DMS 273 (cell line): ENCODE measurements at regions not wholly inside any gene's neighbourhood (a gene's known extent, or its start where the extent isn't known, plus 50 kb on each side); places are given as distances from the start of the nearest gene placed in this dataset.

Source experiments
- DNase-seq: peaks from one replicate; lab custom pipeline; 2025; ENCODE audit not compliant: unreplicated experiment; lab: John Stamatoyannopoulos, UW

DNA sequence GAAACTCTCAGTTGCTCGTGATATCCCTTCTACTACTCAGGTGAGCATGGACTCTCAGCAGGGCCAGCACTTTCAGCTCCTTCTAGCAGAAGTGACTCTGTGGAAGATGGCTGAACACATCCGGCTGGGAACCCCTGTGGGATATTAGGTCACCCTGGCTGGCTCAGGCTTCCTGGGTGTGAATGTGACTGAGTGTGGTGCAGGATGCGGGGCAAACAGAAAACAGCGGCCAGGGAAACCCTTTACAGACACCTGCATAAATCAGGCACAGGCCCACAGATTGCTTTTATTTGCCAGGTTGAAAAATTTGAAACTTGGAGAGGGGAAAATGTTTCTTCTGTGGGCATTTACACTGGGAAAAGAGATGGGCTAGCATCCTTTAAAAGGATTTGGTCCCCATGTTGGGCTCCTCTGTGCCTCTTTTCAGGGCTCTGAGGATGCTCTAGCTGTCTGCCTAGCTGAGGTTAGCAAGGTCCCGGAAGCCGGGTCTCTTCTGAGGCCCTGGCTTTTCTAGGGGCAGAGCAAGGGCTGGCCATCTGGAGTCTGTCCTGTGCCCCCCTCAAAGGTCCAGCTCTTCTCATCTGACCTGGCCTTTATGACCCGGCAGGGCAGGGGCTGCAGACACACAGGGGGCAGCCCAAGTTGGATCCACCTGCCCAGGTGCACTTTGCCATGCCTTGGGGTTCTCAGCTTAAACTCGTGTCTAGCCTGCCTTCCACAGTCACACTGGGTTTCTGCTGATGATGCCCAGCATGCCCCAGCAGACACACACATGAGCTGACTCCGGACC, 243.0 kb downstream of the SIPA1L2 start:
- no peak for DNase-seq

DNA sequence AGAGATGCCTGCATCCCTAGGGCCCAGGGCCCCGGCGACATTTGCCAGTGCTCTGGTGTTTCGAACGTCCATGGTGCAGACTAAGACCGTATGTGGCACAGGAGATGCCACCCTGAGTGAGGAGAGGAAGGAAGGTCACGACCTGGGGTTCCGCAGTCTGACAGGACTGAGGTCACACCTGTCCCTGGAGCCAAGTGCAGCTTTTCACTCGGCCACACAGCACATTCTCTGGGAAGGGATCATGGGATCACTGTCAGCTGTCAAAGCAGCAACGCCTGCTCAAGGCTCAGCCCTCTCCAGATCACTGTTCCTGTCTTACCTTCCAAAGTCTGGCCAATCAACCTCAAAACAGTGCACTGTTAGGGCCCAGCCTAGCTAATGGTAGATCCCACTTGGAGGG, 243.6 kb downstream of the SIPA1L2 start:
- DNase-seq, result no peak

DNA sequence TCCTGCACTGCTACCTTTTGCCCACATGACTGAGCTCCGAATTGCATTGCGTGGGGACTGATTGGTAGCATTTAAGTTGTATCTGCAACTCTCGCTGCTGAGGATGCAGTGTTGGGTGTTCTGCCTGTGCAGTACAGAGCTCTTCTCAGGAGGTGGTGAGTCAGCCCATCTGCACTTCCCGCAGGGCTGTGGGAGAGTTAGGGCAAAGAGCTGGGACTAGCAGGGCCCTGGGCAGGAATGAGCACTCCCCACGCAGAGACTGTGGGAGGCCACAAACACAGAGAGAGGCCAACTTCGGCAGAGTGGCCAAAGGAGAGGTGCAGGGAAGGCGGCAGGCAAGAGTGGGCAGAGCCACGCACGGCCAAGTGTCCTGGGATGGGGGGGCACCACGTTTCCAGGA, 244.7 kb downstream of the SIPA1L2 start:
- no peak for DNase-seq

DNA sequence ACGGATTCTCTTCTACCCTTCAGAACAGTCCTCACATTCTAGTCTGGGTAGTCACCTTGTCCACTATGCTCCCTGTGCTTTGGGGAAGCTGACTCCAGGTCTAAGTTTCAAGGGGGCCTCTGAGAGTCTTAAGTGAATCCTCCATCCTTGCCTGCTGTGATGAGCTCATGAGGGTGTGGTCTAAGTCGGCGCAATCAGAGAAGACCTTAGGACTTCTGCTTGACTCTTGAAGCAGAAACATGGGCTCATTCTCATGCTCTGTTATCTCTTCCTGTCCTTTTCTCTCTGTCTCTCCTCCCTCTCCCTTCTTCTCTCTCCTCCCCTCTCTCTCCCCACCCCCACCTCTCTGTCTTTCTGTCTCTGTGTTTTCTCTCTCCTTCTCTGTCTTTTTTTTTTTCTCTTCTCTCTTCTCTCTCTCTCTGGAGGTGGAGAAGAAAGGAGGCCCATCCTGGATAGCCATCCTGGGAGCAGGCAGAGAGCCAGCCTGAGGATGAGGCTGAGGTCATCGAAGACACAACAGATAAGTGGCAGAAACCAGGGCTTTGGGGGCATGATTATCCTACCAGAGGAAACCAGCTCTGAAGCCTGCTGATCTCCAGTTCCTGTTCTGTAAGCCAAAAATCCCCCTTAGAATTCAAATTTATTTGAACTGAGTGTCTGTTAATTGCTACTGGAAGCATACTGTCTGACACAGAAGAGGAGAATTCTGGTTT, 245.6 kb downstream of the SIPA1L2 start:
- DNase-seq, result no peak

DNA sequence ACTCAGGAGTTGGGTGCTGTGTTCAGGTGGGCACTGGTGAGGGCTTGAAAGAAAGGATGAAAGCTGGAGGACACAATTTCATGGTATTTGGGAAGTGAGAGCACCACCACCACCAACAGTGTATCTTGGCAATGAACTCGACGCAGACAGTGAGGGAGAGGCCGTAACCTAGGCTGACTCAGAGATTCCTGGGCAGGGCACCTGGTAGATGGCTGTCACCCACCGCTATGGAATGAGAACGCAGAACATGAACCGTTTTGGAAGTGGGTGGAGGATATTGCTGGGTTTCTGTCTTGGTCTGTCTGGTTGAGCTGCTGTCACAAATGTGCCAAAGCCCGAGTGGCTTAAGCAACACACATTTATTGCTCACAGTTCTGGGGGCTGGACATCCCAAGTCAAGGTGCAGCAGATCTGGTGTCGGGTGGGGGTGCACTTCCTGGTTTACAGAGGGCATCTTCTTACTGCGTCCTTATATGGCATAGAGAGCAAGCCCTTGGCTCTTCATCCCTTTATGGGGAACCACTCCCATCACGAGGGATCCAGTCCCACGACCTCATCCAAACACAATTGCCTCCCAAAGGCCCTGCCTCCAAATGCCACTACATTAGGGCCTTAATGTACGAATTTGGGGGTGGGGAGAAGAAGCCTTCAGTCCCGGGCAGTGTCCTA, 246.3 kb downstream of the SIPA1L2 start:
- DNase-seq, result no peak

DNA sequence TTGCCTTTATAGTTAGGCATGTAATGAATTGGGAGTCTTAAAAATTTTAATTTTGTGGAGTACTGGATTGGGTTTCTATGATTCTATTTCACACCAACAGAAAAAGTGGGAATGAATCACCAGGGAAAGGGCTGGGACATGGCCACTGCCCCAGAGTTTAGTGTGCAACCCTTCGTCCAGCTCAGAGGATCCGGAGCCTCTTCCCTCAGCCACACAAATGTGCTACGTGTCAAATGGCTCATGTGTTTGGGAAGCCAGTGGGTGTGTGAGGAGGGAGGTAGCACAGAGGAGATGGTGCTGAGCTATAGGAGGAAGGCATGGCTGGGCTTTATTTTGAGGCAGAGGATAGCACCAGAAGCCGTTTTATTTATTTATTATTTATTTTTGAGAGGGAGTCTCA, 247.3 kb downstream of the SIPA1L2 start:
- DNase-seq, result no peak

DNA sequence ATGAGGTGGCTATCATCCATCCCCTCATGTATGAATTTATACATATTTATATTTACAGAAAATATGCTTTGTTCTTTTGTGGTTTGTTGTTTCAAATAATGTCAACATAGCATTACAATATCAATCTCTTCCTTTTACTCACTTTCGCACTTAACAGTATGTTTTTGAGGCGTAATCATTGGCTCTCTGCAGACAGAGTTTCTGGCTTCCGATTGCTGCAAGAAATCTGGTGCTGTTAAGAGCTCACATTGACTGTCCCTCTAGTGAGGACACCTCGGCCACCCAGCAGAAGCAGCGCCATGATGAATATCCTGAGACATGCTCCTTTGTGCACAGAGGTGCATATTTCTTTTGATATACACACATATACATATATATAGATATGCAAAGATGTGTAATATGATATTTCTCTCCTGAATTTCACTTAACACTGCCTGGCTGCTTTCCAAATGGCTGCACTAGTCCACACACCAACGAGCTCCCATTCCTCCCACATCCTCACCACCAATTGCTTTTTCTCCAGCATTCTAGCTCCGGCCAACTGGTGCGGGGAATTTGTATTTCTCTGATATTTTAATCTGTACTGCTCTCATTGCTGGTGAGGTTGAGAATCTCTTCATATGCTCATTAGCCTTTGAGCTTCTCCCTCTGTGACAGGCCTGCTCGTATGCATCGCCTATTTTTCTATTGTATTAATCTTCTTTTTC, 248.4 kb downstream of the SIPA1L2 start:
- DNase-seq, result peak; percentile 18

DNA sequence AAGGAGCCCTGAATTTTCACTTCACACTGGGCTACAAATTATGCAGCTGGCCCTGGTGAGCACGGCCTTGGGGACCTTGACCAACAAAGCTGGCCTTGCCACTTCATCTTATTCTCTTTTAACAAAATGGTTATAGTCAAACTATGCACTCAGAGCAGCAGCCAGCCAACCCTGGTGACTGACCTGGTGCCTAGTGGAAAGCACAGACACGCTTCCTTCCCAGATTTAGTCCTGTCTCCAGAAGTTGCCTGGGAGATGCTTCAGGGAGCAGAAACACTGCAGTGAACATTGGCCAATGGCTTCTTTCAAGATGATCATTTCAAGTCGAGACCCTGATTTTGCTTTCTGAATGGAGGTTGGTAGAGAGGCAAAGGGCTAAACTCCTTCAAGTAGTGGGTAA, 249.3 kb downstream of the SIPA1L2 start:
- no peak for DNase-seq

DNA sequence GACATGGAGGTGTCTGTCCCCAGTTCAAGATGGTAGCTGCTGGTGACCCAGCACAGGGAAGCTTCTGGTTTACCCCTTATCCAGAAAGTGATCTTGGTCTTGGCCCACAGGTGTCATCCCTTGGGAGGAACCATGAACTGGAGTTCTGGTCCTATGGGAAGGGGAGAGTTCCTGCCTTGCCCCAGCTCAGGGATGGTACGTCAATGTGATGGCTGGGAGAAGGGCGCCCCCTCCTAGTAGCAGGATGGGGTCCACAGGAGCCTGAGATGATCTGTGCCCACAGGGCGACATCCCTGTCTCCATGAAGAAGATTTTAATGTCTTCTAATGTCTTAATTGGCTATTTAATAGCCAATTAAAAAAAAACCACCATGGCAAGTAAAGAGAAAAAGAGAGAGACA, 249.8 kb downstream of the SIPA1L2 start:
- DNase-seq, result no peak

DNA sequence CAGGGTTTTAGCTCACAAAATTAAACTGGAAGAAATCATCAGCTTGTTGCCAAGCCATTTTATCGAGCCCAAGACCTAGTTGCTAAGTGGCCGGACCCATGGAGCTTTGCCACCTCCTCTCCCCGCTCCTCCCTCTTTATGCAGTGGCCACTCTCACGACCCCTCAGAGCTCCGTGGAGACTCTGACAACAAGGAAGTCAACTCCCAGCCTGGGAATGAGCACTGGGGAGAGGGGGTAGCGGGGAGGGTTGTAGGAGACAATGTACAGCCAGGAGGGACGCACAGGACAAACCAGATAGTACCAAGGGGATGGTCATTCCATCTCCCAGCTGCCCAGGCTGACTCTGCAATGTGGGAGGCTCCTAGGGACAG, 250.9 kb downstream of the SIPA1L2 start:
- DNase-seq, result no peak

DNA sequence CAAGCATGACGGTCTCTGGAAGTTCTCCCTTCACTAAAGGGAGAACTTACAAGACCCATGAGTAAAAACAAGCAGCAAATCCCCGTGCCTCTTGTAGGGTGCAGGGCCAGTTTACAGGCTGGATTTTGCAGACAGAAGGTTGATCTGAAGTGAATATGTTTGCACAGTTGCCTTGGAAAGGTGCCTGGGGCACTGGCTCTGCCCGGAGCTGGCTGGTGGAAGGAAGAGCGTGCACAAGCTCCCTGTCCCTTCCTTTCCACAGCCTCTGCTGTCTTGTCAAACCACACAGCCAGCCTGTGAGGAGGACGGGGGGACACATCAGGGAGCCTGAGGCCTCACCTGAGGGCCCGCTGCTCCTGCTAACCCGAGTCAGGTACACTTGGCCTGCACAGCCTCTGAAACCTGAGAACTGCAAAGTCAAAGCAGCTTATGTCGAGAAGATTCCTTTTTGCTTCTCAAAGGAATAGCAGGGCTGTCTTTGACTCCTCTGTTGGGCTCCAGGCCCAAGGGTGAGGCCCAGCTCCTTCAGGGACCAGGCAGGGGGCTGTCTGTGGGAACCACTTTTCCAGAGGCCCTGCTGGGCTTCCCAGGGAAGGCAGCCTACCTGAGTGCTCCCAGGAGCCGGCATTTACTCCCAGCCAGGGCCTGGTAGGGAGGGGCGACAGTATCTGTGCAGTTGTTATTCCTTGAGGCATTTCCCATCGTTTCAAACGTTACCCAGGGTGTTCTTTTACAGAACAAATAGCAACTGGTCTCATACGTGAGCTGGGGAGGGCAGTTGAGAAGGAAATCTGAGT, 251.5 kb downstream of the SIPA1L2 start:
- DNase-seq, result peak; percentile 62

DNA sequence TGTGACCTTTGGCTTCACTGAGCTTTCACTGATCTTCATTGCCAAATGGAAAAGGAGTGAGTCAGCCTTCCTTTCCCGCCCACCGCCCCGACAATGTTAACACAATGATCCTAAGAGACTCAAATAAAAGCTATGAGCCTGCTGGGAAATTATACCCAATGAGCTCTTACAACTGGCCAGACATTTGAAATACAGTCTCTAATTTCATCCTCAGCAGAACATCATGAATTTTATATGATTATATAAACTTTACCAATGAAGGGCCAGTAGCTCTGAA, 252.5 kb downstream of the SIPA1L2 start:
- no peak for DNase-seq

DNA sequence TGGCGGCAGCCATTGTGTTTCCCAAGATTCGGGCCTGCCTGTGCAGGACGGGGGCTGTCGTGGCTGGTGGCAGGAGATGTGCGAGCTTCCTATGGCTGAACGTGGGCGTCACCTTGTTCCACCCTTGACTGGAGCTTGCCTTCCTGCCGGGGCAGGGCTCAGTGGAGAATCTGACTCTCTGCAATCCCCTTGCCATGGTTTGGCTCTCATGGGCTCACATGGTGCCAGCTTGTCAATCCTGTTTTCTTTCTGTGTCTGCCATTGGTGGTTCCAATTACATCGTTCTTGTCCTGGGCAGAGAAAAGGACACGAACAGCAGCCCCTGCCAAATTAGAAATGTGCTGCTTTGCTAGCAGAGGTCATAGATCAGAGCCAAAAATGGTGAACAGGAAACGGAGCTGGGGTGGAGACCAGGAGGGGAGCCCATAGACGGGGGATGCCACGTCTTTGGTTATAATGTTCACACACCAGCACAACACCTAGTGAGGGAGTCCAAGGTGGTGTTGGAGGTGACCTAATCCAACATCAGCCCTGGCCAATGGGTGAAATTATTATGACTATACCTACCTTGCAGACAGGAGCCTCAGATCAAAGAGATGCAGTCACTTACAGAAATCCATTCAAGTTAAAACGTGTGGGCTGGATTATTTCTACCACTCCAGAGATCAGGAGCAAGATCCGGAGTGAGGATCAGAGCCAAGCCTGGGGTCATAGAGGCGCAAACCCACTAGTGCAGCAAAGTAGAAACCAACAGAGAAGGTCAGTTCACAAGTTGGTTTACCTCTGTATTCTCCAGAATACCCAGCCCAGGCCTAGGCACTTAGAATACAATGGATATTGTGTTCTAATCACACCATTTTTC, 253.1 kb downstream of the SIPA1L2 start:
- DNase-seq, result no peak

DNA sequence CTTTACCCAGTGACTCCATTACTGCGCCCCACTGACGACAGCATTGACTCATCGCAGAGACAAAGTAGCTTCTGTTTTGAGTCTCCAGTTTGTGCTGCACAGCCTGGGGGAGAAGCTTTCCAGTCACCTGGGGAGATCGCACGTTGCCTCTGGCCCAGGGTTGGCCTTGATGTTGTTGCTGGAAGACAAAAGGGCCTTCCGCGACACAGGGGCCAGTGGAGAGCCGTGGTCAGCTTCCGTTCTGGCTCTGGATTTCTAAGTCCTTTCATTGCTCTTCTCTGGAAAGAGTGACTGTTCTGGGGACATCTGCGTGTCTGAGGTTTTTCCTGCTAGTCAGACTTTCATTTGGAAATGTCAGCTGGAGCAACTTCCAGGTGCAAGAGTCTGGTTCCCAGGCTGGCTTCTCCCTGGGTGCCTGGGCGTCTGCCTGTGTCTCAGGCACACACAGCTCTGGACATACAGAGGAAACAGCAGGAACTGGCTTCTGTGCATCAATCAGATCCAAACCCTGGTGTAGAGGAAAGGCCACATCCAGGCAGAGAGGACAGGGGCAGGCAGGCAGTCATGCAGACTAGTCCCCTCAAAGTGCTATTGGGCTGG, 257.0 kb downstream of the SIPA1L2 start:
- DNase-seq, result no peak

DNA sequence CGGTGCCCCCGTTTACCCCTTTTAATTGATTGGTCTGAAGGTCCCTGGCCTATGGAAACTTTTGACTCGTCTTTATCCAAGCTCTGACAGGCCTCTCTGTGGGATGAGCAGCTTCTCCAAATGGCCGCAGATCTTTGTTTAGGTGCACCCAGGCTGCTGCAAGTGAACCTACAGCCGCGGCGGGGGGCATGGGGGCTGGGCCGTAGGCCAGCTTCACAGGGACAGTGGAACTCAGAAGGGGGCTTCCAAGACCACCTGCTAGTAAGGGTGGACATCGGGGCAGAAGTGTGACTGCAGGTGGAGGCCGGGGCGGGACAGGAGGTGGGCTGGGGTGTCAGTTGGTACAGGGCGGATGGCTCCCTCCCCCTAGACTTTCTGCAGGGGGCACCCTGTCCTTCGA, 257.5 kb downstream of the SIPA1L2 start:
- DNase-seq, result no peak

DNA sequence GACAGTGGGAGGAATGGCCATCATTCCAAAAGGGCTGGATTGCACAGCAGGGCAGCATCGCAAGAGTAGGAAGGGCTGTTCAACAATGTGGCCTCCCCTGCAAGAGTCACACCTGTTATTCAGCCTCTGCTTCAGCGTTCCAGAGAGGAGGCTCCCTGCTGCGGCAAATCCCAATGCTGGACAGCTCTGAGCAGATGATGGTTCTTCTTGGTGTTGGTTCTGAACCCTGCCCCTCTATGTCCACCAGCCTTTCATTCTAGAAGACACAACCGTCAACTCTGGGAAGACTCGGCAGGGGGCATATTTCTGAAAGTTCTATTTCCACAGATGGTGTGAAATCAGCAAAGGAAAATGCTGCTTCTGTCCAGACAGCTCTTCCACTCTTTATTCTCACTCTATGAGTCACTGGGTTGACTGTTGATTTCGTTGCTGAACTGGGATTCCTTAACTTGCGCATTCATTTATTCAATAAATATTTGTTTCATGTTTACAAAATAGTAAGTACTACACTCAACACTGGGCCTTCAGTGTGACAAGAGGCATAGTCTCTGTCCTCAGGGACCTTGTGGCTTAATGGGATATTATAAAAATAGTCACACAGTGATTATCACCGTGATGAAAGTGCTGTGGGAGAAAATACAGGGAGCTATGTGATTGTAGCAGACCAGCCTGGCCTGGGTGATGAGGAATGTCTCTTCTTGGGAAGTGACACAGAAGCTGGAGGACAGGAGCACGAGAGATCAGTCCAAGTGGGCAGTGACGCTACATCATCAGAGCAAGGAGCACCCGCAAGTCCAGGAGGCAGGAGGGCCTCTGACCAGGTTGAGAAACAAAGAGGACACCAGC, 260.3 kb downstream of the SIPA1L2 start:
- no peak for DNase-seq

DNA sequence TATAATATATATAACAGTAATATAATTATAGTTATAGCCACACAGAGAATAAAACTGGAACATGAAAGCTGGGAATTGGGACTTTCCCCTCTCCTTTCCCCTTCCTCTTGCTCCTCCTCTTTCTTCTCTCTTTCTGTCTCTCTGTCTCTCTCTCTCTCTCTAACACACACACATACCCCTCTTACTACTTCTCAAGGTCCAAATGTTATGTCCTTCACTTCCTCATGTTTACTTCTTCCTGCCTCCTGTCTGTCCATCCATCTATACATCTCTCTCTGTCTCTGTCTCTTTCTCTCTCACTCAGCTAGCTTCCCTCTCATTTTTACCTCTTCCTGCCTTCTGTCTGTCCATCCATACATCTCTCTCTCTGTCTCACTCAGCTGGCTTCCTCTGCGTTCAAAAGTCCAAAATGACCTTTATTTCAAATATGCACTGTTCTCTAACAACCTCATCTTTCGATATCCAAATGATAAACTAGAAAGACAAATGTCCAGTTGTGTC, 261.1 kb downstream of the SIPA1L2 start:
- no peak for DNase-seq

DNA sequence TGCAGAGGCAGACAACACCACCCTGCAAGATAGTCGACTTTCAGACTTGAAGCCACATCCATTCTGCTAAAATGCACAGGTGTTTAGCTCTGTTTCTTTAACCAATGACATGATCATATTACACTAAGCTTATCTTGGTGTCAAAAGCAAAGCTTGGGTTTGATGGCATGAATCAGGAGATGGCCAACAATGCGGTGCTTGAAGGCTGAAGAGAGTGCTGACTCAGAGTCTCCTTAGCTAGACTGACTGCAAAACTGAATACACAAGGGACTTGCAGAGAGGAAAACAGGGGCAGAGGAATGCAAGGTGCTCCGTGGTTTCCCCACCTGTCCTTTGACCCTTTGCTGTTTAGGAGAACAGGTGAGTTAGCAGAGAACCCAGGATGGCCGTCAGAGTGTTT, 262.6 kb downstream of the SIPA1L2 start:
- DNase-seq, result peak; percentile 19
